Hematopoietic multipotent progenitor cell treated with erythropoietin and hydrocortisone succinate and interleukin-3 and kit ligand, for 15 days (in vitro differentiated cells): ENCODE measurements at regions not wholly inside any gene's neighbourhood (a gene's known extent, or its start where the extent isn't known, plus 50 kb on each side); places are given as distances from the start of the nearest gene placed in this dataset.

Source experiments
- DNase-seq: peaks from one replicate; pipeline ENCODE4 v3.0.0-alpha.2; 2015; ENCODE audit warnings: low spot score

DNA sequence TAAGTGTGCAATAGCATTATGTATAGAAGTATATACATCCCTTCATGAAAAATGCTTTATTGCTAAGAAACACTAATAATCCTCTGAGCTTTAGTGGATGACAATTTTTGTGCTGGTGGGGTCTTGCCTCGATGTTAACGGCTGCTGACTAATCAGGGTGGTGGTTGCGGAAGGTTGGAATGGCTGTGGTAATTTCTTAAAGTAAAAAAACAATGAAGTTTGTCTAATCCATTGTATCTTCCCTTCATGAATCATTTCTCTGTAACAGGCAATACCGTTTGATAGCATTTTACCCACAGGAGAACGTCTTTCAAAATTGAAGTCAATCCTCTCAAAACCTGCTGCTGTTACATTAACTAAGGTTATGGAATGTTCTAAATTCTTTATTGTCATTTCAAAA, 816.5 kb upstream of the GJE1 start:
- DNase-seq, result no peak

DNA sequence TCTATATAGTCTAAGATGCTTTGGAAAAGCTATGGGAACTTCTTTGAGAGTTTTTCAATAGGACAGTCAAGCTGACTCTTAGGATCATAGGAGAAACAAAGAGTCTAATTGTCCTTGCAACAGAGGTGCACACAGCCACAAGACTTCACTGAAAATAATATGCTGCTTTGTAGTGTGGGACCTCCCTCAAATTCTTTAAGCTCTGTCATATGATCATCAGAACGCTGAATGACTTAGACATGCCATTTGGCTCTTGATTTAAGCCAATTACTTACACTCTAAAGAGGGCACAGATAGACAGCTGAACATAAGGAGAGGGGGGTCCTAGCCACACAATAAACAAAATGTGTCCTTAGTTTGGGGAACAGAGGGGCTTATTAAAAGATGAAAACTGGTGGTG, 818.7 kb upstream of the GJE1 start:
- DNase-seq, result no peak

DNA sequence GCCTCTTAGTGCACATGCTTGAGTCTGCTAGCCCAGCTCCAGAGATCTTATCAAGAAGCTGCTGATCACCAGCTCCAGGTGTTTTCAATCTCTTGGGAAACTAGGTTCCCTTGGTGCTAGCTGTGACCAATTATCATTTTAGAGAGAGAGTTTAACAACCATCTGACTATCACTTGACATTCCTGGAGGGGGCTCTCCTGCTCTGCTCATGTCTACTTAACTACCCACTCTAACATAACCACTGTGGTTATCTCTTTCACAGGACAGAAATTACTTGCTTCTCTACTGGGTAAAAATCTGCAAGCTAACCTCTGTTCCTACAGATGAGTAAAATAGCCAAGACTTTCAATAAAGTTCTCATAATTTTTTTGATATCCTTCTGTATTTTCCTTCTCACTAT, 823.4 kb upstream of the GJE1 start:
- no peak for DNase-seq

DNA sequence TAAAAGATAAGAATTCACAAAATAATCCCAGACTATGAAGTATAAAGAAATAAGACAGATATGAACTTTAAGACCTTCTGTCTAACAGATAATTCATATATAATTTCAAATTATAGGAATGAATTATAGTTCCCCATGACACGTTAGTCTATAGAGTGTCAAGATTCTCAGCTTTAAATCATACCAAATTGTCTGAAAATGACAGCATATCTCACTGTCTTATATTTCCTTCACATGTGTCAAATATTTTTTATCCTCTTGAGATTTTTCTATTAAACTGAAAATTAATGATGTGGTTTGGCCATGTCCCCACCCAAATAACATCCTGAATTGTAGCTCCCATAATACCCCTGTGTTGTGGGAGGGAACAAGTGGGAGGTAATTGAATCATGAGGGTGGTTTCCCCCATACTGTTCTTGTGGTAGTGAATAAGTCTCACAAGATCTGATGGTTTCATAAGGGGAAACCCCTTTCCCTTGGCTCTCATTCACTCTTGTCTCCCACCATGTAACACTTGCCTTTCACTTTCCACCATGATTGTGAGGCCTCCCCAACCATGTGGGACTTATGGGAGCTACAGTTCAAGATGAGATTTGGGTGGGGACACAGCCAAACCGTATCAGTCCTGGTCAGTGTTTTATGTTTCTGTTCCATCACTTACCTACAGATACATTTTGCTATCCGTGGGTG, 825.3 kb upstream of the GJE1 start:
- DNase-seq, result no peak

DNA sequence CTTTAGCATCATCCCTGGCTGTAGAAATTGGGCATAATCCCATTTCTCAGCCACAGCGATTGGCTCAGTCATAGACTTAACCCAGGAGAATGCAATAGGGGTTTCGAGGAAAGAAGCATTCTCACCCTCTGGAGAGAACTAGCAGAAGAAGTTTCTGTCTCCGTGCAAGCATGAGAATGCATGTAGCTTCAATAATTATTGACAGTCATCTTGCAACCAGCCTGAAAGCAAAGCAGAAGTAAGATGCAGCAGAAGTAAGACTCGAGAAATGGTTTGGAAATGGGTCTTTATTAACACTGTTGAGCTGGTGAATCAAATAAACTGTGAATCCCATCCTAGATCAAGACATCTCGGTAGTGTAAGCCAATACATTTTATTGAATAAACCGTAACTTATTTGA, 828.8 kb upstream of the GJE1 start:
- DNase-seq, result no peak

DNA sequence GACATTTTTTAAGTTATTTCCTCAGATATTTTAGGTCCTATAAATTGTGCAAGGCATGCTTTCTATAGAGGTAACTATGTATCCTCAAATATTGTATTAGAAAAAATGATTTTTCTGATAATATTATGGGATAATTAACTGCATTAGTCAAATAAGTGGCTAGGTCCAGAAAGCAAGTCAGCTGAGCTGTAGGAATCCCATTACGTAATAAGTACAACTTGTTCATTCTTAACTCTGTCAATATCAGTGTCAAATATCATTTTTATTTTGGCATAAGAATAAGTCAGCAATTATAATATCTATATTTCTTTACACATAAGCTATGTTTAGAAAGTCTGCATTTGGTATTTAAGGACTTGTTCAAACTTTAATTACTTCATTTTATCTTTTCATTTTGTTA, 830.9 kb upstream of the GJE1 start:
- DNase-seq, result no peak

DNA sequence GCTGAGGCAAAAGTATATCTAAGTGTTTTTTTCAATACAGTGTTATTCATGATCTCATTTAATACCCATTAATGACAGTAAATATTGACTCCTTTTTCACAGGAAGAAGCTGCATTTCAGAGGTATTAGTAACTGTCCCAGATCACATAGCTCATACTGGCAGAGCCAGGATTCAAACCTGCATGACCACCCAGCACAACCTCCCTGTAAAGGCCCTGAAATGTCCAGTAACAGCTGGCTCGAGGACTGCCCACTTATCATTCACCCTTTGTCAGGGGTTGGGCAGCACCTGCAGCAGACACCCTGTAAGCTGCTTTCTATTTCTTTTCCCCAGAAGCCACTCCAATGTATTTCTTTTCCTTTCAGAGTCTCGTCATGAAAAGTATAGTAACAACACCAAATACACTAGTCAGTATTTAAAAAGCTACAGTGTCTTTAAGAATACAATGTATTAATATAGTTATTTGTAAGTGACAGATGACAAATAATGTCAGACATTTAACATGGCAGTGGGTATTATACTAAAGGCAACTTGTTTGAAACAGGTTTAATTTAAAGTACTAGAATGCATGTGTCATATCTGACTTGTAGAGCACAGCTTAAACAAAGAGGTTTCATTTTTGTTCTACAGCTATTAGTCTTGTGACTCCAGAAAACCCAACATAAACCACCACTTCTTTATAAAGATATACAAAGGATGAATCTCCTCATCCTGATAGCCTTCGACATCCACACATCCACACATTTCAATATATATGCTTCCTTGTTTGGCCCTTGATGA, 841.6 kb upstream of the GJE1 start:
- no peak for DNase-seq

DNA sequence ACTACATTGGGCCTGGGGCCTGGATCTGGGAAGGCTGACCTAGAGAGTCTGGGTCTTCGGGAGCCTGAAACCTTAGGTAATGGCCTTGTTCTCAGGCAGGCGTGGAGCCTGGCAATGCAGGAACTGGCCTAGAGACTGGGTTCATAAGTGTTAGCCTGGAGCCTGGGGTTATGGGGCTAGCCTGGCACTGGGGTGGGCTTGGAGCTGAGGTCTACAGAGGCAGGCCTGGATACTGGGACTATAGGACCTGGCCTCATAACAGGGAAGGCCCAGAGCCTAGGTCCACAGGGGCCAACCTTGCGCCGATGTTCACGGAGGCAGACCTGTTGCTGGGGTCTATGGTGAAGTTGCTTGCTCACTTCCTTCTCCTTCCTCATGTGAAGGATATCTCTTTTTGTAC, 843.8 kb upstream of the GJE1 start:
- no peak for DNase-seq

DNA sequence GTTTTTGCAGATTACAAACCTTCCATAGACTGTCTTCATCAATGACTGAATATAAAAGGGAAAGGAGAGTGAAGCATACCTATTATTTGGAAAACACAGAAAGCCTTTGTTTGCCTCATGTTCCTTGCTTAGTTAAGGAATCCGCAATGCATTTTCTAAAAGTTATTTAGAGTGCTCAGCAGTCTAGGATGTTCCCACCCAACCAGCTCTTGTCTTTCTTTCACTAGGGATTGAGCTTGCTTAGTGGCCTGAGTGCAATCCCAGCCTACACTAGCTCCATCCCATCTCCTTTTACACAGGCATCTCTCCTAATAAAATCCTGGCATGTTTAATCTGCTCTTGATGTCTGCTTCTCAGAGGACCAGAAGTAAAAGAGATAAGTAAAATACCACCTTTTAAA, 850.5 kb upstream of the GJE1 start:
- DNase-seq, result no peak

DNA sequence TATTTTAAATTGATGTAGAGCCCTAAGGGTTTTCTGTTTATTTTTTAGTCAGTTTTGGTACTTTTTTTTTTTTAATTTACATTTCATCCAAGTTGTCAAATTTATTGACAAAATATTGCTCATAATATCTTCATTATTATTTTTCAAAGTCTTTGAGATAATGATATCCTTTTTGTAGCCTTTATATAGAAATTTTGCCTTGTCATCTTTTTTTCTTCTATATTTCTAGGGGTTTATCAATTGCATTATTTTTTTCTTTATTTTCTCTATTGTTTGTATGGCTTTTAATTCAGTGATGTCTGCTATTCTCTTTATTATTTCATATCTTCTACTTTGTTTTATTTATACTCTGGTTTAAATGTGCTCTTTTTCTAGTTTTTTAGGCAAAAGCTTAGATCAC, 863.0 kb upstream of the GJE1 start:
- no peak for DNase-seq

DNA sequence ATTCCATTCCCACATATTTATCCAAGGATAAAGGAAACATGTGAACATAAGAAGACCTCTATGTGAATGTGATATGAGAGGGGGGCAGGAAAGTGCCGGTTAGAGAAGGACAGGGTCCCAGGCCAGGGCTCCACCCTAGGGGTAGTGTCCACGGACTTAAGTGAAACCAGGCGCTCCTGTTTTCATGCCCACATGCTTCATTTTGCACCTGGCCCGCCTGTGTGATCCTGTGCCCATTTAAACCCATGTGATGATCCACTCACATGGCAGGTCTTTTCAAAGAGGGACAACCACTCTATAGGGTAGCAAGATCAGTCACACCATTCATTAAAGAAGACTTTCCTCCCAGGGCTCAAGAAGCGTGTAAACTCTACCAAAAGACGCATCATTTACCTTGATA, 865.3 kb upstream of the GJE1 start:
- no peak for DNase-seq

DNA sequence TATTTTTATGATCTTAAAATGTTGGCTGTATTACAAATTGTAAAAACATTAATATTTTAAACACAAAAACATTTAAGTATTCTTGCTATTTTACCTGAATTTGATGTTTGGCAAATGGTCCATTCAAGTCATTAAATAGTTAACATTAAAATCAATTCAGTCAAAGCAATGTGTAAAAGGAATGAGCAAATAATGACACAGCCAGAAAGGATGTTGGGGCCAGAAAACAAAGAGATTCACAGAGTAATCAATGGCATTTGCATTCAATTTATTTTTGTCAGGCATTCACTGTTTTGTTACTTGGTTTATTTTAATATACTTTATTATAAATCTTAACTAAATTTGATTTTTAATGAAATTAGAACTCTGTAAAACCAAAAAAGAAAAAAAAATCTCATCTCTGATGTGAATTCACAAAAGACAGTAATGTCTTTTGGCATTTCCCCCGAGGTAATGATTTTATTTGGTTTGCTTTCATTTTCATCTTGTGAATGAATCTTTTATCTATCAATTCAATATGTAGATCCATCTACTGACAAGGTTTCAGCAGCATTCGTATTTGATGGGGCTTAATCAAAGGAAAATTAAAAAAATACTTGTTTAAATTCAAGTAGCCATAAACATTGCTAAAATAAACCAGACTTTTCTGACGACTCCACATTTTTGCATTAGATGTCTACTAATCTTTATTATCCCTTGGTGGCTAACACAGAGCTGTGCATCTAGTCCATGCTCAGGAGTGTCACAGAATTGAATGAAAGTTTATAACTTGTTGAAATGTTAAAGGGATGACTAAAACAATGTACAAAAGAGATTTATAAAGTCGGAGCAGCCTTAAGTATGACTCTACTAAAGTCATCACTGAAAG, 866.7 kb upstream of the GJE1 start:
- DNase-seq, result no peak

DNA sequence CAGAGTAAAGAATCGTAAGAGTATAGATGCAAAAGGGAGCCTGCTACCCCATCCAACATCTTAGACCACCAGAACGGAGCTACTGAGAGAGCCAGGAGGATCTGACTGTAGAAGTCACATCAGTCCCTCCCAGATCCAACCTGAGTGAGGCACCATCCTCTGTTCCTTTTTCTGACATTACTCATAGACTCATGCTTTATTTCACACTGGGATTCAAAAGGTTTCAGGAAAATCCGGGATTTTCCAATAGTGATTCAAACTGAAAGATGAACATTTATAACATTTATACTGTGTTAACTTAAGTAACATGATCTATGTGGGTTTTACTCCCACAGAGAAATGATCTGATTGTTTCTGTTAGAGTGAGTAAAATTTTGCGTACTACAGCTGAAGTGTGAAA, 868.6 kb upstream of the GJE1 start:
- no peak for DNase-seq

DNA sequence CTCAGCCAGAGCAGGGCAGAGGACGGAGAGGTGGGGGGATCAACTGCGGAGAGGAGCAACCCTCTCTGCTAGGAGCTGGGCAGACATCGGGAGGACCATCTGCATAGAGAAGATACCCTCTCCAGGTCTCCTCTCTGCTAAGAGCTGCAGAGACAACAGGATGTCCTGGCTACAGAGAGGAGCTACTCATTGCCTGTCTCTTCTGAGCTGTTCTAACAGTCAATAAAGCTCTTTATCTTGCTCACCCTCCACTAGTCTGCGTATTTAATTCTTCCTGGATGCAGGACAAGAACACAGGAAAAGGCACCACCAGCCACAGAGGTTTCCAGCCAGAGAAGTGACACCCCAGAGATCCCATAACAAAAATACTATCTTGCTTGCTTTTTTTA, 871.1 kb upstream of the GJE1 start:
- no peak for DNase-seq

DNA sequence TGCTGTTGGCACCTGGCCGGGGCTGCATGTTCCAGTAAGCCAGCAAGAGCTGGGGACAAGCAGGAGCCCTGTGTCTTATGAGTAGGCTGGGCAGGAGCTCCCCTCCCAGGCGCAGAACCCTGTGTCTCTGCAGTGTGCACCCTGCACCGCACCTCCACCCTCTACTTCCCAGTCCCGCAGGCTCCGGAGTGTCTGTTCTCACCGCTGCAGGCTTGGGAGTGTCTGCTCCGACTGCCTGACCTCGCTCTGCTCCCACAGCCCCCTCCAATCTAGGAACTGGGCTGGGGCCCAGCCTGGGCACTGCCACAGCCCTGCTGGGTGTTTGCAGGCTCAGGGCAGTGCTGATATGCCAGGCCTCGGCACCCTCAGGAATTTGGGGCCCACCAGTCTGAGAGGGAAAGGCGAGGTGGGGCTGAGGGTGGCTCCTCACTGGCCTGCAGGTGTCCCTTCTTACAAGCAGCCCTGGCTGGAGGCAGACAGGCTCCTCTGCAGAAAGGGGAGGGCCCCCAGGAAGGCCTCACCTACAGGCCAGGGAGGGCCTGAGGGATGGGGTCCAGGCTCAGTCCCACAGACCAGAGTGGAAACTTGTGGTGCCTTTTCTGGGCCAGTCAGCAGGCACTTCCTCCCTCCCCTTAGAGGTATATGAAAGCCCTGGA, 871.6 kb upstream of the GJE1 start:
- no peak for DNase-seq

DNA sequence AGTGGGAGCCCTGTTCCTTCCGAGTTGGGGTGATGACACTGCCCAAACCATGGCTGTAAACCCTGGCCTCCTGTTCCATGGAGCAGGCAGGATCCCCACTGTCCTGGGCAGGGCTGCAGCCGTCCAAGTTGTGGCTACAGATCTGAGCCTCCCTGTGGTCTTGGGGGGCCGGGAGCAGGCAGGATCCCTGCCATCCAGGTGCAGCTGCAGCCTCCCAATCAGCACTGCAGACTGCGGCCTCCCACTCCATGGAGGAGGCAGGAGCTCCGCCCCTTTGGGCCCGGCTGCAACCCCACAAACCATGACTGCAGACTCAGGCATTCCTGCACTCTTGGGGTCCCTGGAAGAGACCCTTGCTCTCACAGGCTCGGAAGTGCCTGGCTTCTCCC, 872.1 kb upstream of the GJE1 start:
- no peak for DNase-seq

DNA sequence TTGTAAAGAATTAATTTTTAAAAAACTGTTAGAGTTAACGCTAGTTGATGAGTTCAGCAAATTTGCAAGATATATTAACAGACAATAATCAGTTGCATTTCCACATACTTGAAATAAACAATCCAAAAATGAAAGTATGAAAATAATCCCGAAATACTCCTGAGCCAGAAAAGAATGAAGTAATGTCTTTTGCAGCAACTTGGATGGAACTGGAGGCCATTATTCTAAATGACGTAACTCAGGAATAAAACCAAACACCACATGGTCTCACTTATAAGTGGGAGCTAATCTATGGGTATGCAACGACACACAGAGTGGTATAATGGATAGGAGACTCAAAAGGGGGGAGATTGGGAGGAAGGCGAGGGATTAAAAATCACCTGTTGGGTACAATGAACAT, 872.9 kb upstream of the GJE1 start:
- no peak for DNase-seq

DNA sequence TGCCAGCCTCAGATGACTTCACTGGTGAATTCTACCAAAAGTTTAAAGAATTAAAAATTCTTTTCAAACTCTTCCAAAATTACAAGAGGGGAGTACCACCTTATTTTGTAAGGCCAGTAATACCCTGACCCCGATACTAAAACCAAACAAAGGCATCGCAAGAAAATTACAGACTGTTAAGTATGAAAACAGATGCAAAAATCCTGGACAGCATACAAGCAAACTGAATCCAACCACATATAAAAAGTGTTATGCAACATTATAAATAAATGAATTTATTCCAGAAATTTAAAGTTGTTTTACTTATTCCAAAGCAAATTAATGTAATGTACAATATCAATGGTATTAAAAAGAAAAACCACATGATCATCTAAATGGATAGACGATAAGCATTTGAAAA, 873.6 kb upstream of the GJE1 start:
- DNase-seq, result no peak

DNA sequence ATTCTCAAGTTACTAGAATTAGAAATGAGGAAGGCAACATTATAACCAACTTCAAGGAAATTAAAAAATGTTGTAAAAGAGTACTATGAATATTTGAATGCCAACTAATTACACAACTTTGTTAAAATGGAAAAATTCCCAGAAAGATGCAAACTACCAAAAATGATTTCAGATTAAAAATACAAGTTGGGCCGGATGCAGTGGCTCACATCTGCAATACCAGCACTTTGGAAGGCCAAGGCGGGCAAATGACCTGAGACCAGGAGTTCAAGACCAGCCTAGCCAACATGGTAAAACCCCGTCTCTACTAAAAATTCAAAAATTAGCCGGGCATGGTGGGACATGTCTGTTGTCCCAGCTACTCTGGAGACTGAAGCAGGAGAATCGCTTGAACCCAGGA, 874.2 kb upstream of the GJE1 start:
- no peak for DNase-seq

DNA sequence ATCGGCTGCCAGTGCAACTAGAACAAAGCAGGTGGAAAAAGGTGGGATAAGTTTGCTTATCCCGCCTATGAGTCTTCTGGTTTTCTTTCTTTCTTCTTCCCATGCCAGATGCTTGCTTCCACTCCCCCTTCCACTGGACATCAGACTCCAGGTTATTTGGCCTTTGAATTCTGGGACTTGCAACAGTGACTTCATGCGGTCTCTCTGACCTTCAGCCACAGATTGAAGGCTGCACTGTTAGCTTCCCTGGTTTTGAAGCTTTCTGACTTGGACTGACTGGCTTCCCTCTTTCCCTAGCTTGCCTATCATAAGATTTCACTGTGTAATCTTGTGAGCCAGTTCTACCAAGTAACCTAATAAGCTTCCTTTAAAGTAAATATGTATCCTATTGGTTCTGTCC, 878.4 kb upstream of the GJE1 start:
- DNase-seq, result no peak

DNA sequence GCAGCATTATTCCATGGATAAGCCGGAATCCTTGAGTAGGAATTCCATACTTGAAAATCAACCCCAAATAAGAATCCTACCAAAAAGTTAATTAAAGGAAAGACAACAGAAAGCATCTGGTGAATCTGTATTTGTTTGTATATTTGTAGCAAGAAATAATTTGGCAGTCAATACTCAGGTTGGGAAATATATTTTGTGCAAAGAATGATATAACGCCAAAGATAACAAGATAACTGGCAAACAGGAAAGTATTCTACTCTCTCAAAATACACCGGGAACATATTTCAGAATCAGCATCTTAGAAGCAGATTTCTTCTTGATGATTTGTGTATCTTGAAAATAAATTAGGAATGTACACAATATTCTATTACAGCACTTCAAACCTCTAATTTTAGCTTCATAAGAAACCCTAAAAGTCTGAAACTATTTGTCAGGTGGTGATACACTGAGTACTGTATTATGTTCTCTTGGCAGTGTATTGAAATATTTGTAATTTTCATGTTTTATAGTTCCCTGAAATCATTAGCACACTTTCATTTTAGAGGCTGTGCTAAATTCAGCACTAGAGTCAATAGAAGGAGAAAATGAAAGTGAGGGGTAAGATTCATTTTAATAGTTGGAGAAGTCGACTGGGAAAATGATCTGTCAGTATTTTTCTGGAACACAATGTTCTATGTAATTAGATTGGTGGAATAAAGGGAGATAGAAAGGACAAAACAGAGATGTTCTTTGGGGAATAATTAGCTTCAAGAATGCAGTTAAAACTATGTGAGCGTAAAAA, 879.7 kb upstream of the GJE1 start:
- no peak for DNase-seq

DNA sequence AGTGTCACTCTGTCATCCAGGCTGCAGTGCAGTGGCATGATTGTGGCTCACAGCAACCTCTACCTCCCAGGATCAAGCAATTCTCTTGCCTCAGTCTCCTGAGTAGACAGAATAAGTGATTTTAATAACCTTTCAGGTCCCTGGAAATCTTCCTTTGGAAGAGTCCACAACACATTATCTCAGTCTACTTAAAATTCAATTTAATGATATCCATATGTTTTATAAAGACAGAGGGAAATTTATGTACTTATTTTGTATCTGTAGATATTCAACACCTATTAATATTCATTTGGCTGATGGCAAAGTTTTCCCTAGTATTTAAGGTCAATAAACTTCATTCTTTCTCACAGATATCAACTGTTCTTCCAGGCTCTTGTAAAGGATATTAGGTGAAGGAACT, 881.4 kb upstream of the GJE1 start:
- no peak for DNase-seq
